Bronchial epithelial cell (primary cell): ENCODE measurements at regions not wholly inside any gene's neighbourhood (a gene's known extent, or its start where the extent isn't known, plus 50 kb on each side); places are given as distances from the start of the nearest gene placed in this dataset.
A peak's percentile ranks its signal among the peaks of the same experiment; 100 is the strongest.

Experiments
- DNase-seq: peaks from one replicate; pipeline ENCODE4 v3.0.0-alpha.2; 2010; ENCODE audit warnings: low read depth
- FAIRE-seq: peaks from 2 replicates; lab custom pipeline; 2011; peaks lifted over from hg19 to GRCh38; lab: Jason Lieb, UNC
- H3K27me3 ChIP-seq: 2 replicates; pipeline ENCODE4 v1.5.1; 2011; ENCODE audit warnings: low read length; ENCODE audit not compliant: control insufficient read depth, insufficient read depth
- H3K36me3 ChIP-seq: 2 replicates; pipeline ENCODE4 v1.5.1; 2011; ENCODE audit warnings: low read length; ENCODE audit not compliant: control insufficient read depth, insufficient read depth
- H3K4me3 ChIP-seq: 2 replicates; pipeline ENCODE4 v1.5.1; 2011; ENCODE audit warnings: mild to moderate bottlenecking, low read depth, low read length, control low read depth
- TF ChIP-seq, protein P1 (sequence below): IDR thresholded peaks from 2 replicates; pipeline ENCODE4 v1.5.1; 2011; ENCODE audit warnings: mild to moderate bottlenecking, moderate library complexity, low read length, control low read depth, inconsistent platforms; ENCODE audit not compliant: insufficient read depth, severe bottlenecking

DNA sequence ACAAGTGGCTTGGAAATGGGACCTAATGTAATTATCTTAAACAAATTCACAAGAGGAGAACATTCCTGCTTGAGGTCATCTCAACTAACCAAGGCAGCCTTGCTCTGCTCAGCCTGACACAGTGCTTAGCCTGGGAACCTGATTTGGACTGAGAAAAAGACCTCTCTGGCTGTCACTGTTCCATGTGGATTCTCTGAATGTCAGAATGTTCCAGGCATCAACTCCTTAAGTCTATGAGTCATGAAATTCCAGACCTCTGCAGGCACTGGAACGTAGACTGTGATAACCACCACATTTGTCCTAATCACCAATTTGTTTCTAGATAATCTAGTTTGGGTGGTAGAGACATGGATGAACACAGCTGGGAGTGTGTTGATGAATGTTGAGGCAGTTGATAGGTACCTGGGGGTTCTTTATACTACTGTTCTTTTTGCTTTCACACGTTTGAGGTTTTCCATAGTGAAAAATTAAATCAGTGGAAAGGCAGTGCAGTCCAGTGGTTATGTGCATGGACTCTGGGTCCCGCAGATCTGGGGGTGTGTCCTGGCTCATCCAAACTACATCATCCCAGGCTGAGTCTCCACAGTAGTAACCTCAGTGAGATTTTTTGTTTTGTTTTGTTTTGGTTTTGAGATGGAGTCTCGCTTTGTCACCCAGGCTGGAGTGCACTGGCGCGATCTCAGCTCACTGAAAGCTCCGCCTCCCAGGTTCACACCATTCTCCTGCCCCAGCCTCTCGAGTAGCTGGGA is 269.6 kb downstream of the MN1 start:
- H3K36me3 ChIP-seq: no peaks in the 10 kb centered on the region
- no peak overlapping the region for H3K4me3 ChIP-seq
- TF ChIP-seq, protein P1, sequence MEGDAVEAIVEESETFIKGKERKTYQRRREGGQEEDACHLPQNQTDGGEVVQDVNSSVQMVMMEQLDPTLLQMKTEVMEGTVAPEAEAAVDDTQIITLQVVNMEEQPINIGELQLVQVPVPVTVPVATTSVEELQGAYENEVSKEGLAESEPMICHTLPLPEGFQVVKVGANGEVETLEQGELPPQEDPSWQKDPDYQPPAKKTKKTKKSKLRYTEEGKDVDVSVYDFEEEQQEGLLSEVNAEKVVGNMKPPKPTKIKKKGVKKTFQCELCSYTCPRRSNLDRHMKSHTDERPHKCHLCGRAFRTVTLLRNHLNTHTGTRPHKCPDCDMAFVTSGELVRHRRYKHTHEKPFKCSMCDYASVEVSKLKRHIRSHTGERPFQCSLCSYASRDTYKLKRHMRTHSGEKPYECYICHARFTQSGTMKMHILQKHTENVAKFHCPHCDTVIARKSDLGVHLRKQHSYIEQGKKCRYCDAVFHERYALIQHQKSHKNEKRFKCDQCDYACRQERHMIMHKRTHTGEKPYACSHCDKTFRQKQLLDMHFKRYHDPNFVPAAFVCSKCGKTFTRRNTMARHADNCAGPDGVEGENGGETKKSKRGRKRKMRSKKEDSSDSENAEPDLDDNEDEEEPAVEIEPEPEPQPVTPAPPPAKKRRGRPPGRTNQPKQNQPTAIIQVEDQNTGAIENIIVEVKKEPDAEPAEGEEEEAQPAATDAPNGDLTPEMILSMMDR: no peak
- no peaks in the 10 kb centered on the region for H3K27me3 ChIP-seq
- DNase-seq: peak; percentile 71
- FAIRE-seq: no peak

- Histone ChIP-seq H3K4me3 (no peak overlapping the region), H3K36me3 (no peaks in the 10 kb centered on the region), H3K27me3 (no peaks in the 10 kb centered on the region)
- no peak for FAIRE-seq
- no peak for DNase-seq
- TF ChIP-seq, protein P1: no peak
Observed at GRCh38 chr22:27533105-27533745, 268.3 kb downstream of the MN1 start.

GRCh38 chr22:27534720-27535125 is 266.8 kb downstream of the MN1 start:
- FAIRE-seq: no peak
- Histone ChIP-seq H3K4me3 (no peak overlapping the region), H3K27me3 (no peaks in the 10 kb centered on the region), H3K36me3 (no peaks in the 10 kb centered on the region)
- DNase-seq: peak; percentile 29
- TF ChIP-seq, protein P1: no peak

GRCh38 chr22:27535452-27535851 is 266.1 kb downstream of the MN1 start:
- Histone ChIP-seq H3K36me3 (no peaks in the 10 kb centered on the region), H3K4me3 (no peak overlapping the region), H3K27me3 (no peaks in the 10 kb centered on the region)
- FAIRE-seq (no peak), DNase-seq (no peak)
- TF ChIP-seq, protein P1: no peak

- Histone ChIP-seq H3K27me3 (no peaks in the 10 kb centered on the region), H3K4me3 (no peak overlapping the region), H3K36me3 (no peaks in the 10 kb centered on the region)
- TF ChIP-seq, protein P1: no peak
- FAIRE-seq (no peak), DNase-seq (no peak)
Observed at GRCh38 chr22:27537501-27537900, 264.1 kb downstream of the MN1 start.
